HL-60 (cell line): ENCODE measurements at regions not wholly inside any gene's neighbourhood (a gene's known extent, or its start where the extent isn't known, plus 50 kb on each side); places are given as distances from the start of the nearest gene placed in this dataset.

Experiments used
- CTCF ChIP-seq: IDR thresholded peaks from one replicate; pipeline ENCODE4 v1.5.1; 2011; ENCODE audit warnings: low read length, control low read depth, inconsistent platforms; ENCODE audit not compliant: insufficient read depth
- POLR2AphosphoS5 ChIP-seq: IDR thresholded peaks from 2 replicates; pipeline ENCODE4 v1.6.1; 2012; ENCODE audit warnings: low read depth
- REST ChIP-seq: IDR thresholded peaks from 2 replicates; pipeline ENCODE4 v1.6.1; 2012; ENCODE audit warnings: low read depth; ENCODE audit not compliant: insufficient replicate concordance

GRCh38 chr13:104310861-104311260 is 1244.6 kb upstream of the SLC10A2 start:
- no peak for TF ChIP-seq CTCF
- no peak for TF ChIP-seq POLR2AphosphoS5
- no peak for TF ChIP-seq REST
